Aorta (tissue), 5 donors: ENCODE measurements at regions not wholly inside any gene's neighbourhood (a gene's known extent, or its start where the extent isn't known, plus 50 kb on each side); places are given as distances from the start of the nearest gene placed in this dataset.
"Not testable (repeated sequence)": the region's sequence is repeated elsewhere in the genome, so short reads cannot be mapped to it uniquely, and the experiment has no call there.

Source experiments
- ATAC-seq: fragments of 200-7000 bp; cut with Tn5 transposase; one replicate; pipeline ENCODE4 v1.9.1; 2022; ENCODE audit warnings: moderate library complexity; ENCODE audit not compliant: low FRiP score
- DNase-seq, 2 donors: peaks; one replicate each; pipeline ENCODE4 v3.0.0-alpha.2; 2020
- H3K27ac ChIP-seq, 2 donors: one replicate each; pipeline ENCODE4 v1.5.1; 2013; ENCODE audit warnings: low read length in 2 of 2, mild to moderate bottlenecking in 2 of 2, moderate library complexity in 2 of 2, control low read depth in 1 of 2, inconsistent platforms in 1 of 2, low read depth in 1 of 2
- H3K27me3 ChIP-seq, 2 donors: one replicate each; pipeline ENCODE4 v1.6.1; 2013; ENCODE audit warnings: control low read depth in 1 of 2, low read length in 1 of 2, mild to moderate bottlenecking in 1 of 2, moderate library complexity in 1 of 2; ENCODE audit not compliant: insufficient read depth in 2 of 2, control insufficient read depth in 1 of 2
- H3K36me3 ChIP-seq, 2 donors: one replicate each; pipeline ENCODE4 v1.6.1; 2013; ENCODE audit warnings: control low read depth in 1 of 2, low read length in 1 of 2, mild to moderate bottlenecking in 1 of 2; ENCODE audit not compliant: insufficient read depth in 2 of 2, control insufficient read depth in 1 of 2
- H3K4me1 ChIP-seq, 2 donors: one replicate each; pipeline ENCODE4 v1.6.1; 2013; ENCODE audit warnings: low read length in 2 of 2, control low read depth in 1 of 2, mild to moderate bottlenecking in 1 of 2, moderate library complexity in 1 of 2; ENCODE audit not compliant: insufficient read depth in 2 of 2, control insufficient read depth in 1 of 2
- H3K4me3 ChIP-seq, 2 donors: one replicate each; pipeline ENCODE4 v1.5.1; 2013; ENCODE audit warnings: low read length in 2 of 2, control low read depth in 1 of 2, mild to moderate bottlenecking in 1 of 2
- H3K9me3 ChIP-seq: one replicate; pipeline ENCODE4 v1.6.1; 2013; ENCODE audit warnings: mild to moderate bottlenecking, low read length; ENCODE audit not compliant: control insufficient read depth
- WGBS, 2 donors: extraction: QIAGEN DNeasy Blood & Tissue Kit; methylation state at CpG; one replicate each; pipeline ENCODE4 v1.1.7; 2013; 5-methylcytosine and 5-hydroxymethylcytosine counted together
- intact Hi-C, 2 donors: fragments of 100-400 bp; cut with DNase I; formaldehyde crosslinking; loops; one replicate each; pipeline versions ENCODE4 v1.14.2 to v1.15.0; 2022
- donor health status: healthy with polysubstance abuse.
- donor health status: Bipolar disorder and iron deficiency.
- donor health status: DM: no; HTN: no; CAD: no.
- donor health status: DM: no; HTN: no; CAD: no.
- donor health status: DM: yes; HTN: yes; CAD: no.

- Histone ChIP-seq H3K27ac (no peak overlapping the region), H3K4me1 (peaks cover 2 to 4% of the 10 kb centered on the region in 2 donors), H3K9me3 (peaks cover 1% of the 10 kb centered on the region), H3K4me3 (no peak overlapping the region), H3K36me3 (no peaks in the 10 kb centered on the region), H3K27me3 (no peaks in the 10 kb centered on the region)
- 89 to 94% methylated on average over 8 of the region's 8 CpGs for WGBS, 2 donors
- DNase-seq (peak in 1 of 2 donors; percentile 57), ATAC-seq (peak; percentile 20)
- intact Hi-C loops, result no loop called here
Observed at GRCh38 chr15:69758810-69759790, 306.5 kb downstream of the RPLP1 start.

GRCh38 chr15:69760258-69760845, 307.7 kb downstream of the RPLP1 start:
- Histone ChIP-seq H3K9me3 (no peaks in the 10 kb centered on the region), H3K27ac (peak overlapping the region in 1 of 2 donors; percentile 3), H3K27me3 (no peaks in the 10 kb centered on the region), H3K36me3 (no peaks in the 10 kb centered on the region), H3K4me3 (no peak overlapping the region), H3K4me1 (peaks cover 2 to 4% of the 10 kb centered on the region in 2 donors)
- WGBS, 2 donors, result 73 to 78% methylated on average over 3 of the region's 3 CpGs
- intact Hi-C loops, result no loop called here
- ATAC-seq, result peak; percentile 70
- DNase-seq, result no peak

GRCh38 chr15:69760890-69761568, 308.4 kb downstream of the RPLP1 start:
- 51% methylated on average over 7 of the region's 7 CpGs for WGBS, 2 donors
- DNase-seq (peak in 1 of 2 donors; percentile 83), ATAC-seq (peak; percentile 90)
- Histone ChIP-seq H3K4me1 (peaks cover 2 to 4% of the 10 kb centered on the region in 2 donors), H3K4me3 (no peak overlapping the region), H3K27me3 (no peaks in the 10 kb centered on the region), H3K27ac (no peak overlapping the region), H3K36me3 (no peaks in the 10 kb centered on the region), H3K9me3 (no peaks in the 10 kb centered on the region)
- intact Hi-C loops, result no loop called here

GRCh38 chr15:69762373-69763148, 309.9 kb downstream of the RPLP1 start:
- H3K4me3 ChIP-seq, result no peak overlapping the region
- DNase-seq, result no peak
- H3K27ac ChIP-seq, result no peak overlapping the region
- H3K36me3 ChIP-seq, result no peaks in the 10 kb centered on the region
- intact Hi-C loops, result no loop called here
- no peaks in the 10 kb centered on the region for H3K27me3 ChIP-seq
- peaks cover 2 to 4% of the 10 kb centered on the region in 2 donors for H3K4me1 ChIP-seq
- ATAC-seq, result no peak
- H3K9me3 ChIP-seq, result no peaks in the 10 kb centered on the region
- 67 to 79% methylated on average over 6 of the region's 6 CpGs for WGBS, 2 donors

- Histone ChIP-seq H3K4me3 (no peak overlapping the region), H3K36me3 (no peaks in the 10 kb centered on the region), H3K9me3 (no peaks in the 10 kb centered on the region), H3K4me1 (peaks cover 2 to 4% of the 10 kb centered on the region in 2 donors), H3K27ac (no peak overlapping the region), H3K27me3 (no peaks in the 10 kb centered on the region)
- intact Hi-C loops, result no loop called here
- WGBS, 2 donors, result 63 to 65% methylated on average over 3 of the region's 3 CpGs
- ATAC-seq, result no peak
- DNase-seq, result no peak
Observed at GRCh38 chr15:69763831-69764230, 311.2 kb downstream of the RPLP1 start.

- ATAC-seq, result no peak
- Histone ChIP-seq H3K27me3 (no peaks in the 10 kb centered on the region), H3K36me3 (no peaks in the 10 kb centered on the region), H3K4me1 (no peaks in the 10 kb centered on the region), H3K9me3 (no peaks in the 10 kb centered on the region), H3K4me3 (no peak overlapping the region), H3K27ac (no peak overlapping the region)
- DNase-seq, result no peak
- intact Hi-C loops, result no loop called here
Observed at GRCh38 chr15:69766156-69766555, 313.5 kb downstream of the RPLP1 start.

- Histone ChIP-seq H3K9me3 (no peaks in the 10 kb centered on the region), H3K27me3 (no peaks in the 10 kb centered on the region), H3K4me3 (no peak overlapping the region), H3K4me1 (no peaks in the 10 kb centered on the region), H3K36me3 (no peaks in the 10 kb centered on the region), H3K27ac (no peak overlapping the region)
- WGBS, 2 donors, result 81 to 82% methylated on average over 4 of the region's 4 CpGs
- no peak for DNase-seq
- intact Hi-C loops, result no loop called here
- ATAC-seq, result no peak
Observed at GRCh38 chr15:69767191-69767590, 314.6 kb downstream of the RPLP1 start.

GRCh38 chr15:69769336-69769735, 316.7 kb downstream of the RPLP1 start:
- DNase-seq, H3K27me3 ChIP-seq, ATAC-seq, H3K27ac ChIP-seq, H3K4me1 ChIP-seq, H3K36me3 ChIP-seq, intact Hi-C loops, H3K9me3 ChIP-seq, H3K4me3 ChIP-seq: not testable (repeated sequence)
- 50 to 56% methylated on average over 6 of the region's 6 CpGs for WGBS, 2 donors
